ENCODE measurements at regions not wholly inside any gene's neighbourhood (a gene's known extent, or its start where the extent isn't known, plus 50 kb on each side); places are given as distances from the start of the nearest gene placed in this dataset.
"Not testable (repeated sequence)": the region's sequence is repeated elsewhere in the genome, so short reads cannot be mapped to it uniquely, and the experiment has no call there.

GRCh38 chr5:8528106-8528505 is 659.2 kb downstream of the MTRR start:
- DNase-seq (ENCODE audit: low read depth in 2 of 3, low spot score in 2 of 3): no peak

GRCh38 chr5:8538821-8539220 is 669.9 kb downstream of the MTRR start:
- DNase-seq (ENCODE audit: low read depth in 2 of 3, low spot score in 2 of 3): no peak

GRCh38 chr5:8540317-8540716 is 671.4 kb downstream of the MTRR start:
- no peak for DNase-seq (ENCODE audit: low read depth in 2 of 3, low spot score in 2 of 3)

GRCh38 chr5:8550921-8551320 is 682.0 kb downstream of the MTRR start:
- no peak for DNase-seq (ENCODE audit: low read depth in 2 of 3, low spot score in 2 of 3)

DNA sequence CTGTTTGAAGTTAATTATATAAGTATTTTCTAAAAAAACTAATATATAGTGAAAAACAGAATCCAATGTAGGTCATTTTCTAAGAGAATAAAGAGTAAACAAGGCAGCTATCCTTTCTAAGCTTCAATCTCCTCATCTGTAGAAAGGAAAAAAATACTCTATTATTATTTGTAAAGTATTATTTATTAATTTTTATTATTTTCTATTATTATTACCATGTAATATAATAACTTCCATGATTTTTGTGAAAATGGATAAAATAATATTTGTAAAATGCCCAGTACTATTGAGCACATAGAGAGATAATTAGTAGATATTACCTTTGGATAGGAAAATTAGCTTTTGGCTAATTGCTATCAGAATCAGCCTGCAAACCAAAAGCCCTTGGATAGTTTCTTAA is 684.4 kb downstream of the MTRR start:
- DNase-seq (ENCODE audit: low read depth in 2 of 3, low spot score in 2 of 3): no peak

DNA sequence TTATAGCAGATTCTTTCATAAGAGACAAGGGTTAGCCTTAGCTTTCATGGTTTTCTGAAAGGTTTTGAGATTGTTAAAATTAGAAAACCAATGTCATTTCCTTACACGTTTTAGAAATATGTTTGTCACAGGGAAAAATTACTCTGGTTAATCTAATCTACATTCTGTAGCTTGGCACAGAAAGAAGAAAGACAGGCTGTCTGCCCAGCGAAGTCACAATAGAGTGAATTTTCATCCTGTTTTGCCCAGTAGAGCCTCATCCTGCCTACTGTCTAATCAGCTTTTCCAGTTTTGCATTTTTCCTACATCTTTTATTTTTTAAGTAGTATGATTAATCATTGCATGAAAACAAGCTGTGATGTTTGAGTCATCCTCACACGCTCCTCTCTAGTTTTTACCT is 688.8 kb downstream of the MTRR start:
- DNase-seq (ENCODE audit: low read depth in 2 of 3, low spot score in 2 of 3): no peak

DNA sequence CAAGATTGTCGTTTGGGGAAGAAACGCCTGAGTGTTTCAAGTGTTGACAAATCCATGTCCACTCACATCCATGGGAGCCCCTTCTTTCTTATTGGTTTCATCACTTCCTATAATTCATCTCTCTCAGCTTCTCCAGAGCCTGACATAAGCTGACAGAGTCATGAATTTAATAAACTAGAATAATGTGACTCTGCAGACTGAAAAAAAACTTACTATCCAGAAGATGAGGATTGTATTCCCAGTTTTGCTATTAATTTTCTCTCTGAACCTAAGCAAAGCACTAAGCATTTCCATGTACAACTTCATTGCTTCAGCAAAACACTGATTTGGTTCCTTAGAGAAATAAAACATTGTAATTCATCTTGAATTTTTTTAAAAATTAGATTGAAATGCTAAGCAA is 691.8 kb downstream of the MTRR start:
- no peak for DNase-seq (ENCODE audit: low read depth in 2 of 3, low spot score in 2 of 3)

DNA sequence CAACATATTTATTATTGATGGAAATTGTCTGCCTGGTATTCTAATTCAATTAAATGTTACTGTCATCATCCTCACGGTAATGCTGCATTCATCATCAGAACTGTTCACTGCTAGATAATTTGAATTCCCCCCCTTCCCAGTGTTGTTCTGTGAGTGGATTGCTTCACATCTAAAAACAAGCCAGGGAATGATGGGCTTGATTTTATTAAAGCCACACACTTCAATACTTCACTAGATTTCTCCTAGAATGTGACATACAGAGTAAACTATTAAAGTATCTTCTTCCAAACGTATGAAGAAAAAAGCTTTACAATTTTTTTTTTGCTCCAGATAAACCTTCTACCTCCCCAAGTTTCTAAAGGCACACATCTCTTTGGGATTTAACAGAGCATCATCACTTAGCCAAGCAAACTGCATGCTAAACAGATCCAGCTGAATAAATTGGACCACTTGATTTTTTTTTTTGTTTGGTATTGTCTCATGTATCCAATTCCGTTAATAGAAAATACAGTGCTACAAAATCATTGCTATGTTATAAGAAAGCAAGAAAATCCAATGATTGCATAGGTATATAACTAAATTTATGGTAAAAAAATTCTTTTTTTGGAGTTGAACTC is 692.4 kb downstream of the MTRR start:
- no peak for DNase-seq (ENCODE audit: low read depth in 2 of 3, low spot score in 2 of 3)

- DNase-seq (ENCODE audit: low read depth in 2 of 3, low spot score in 2 of 3): no peak
Observed at GRCh38 chr5:8561854-8562253, 692.9 kb downstream of the MTRR start.

DNA sequence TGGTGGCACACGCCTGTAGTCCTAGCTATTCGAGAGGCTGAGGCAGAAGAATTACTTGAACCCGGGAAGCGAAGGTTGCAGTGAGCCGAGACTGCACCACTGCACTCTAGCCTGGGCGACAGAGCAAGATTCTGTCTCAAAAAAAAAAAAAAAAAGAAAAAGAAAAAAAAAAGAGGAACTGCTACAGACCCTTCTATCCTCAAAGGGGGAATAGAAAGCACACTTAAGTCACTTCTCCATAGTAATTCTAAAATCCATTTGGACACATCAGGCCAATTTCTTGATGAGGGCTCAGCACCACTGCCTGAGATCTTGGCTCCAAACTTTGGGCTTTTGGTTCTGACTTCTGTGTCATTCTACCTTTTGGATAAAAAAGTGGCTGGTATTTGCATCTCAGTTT is 694.6 kb downstream of the MTRR start:
- not testable (repeated sequence) for DNase-seq (ENCODE audit: low read depth in 2 of 3, low spot score in 2 of 3)

GRCh38 chr5:8568858-8569257 is 699.9 kb downstream of the MTRR start:
- DNase-seq (ENCODE audit: low read depth in 2 of 3, low spot score in 2 of 3): no peak

GRCh38 chr5:8570528-8570927 is 701.6 kb downstream of the MTRR start:
- no peak for DNase-seq (ENCODE audit: low read depth in 2 of 3, low spot score in 2 of 3)

DNA sequence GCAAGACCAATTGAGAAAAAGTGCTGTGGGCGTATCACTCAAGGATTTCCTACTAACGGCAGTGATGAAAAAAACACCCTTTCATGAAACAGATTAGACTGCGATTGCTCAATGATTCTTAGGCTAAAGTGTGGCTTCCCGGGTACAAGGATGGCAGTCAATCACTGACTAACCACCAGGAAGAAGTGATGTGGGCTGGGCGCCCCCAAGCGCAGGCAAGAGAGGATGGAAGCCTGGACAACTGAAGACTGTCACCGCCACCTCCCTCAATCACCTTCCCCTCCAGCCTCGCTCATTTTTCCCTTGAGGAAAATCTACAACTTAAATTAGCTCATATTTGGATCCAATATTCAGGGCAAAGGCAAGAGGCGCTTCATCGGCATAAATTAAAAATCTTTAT is 707.2 kb downstream of the MTRR start:
- DNase-seq (ENCODE audit: low read depth in 2 of 3, low spot score in 2 of 3): no peak

DNA sequence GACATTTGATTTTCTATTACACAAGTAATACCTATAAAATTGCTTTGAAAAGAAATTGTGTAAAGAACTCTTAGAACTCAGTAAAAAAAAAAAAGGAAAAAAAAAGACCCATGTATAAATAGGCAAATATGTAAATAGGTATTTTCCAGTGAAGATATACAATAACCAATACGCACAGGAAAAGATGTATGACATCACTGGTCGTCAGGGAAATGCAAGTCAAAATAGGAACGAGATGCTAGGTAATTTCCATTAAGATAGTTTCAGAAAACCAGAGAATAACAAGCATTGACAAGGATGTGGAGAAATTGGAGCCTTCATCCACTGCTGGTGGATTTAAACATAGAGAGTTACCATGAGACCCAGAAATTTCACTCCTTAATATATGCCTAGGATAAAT is 708.8 kb downstream of the MTRR start:
- DNase-seq (ENCODE audit: low read depth in 2 of 3, low spot score in 2 of 3): no peak

GRCh38 chr5:8580298-8580697 is 711.4 kb downstream of the MTRR start:
- no peak for DNase-seq (ENCODE audit: low read depth in 2 of 3, low spot score in 2 of 3)

GRCh38 chr5:8581047-8581446 is 712.1 kb downstream of the MTRR start:
- no peak for DNase-seq (ENCODE audit: low read depth in 2 of 3, low spot score in 2 of 3)

- no peak for DNase-seq (ENCODE audit: low read depth in 2 of 3, low spot score in 2 of 3)
Observed at GRCh38 chr5:8585230-8586018, 716.5 kb downstream of the MTRR start.

DNA sequence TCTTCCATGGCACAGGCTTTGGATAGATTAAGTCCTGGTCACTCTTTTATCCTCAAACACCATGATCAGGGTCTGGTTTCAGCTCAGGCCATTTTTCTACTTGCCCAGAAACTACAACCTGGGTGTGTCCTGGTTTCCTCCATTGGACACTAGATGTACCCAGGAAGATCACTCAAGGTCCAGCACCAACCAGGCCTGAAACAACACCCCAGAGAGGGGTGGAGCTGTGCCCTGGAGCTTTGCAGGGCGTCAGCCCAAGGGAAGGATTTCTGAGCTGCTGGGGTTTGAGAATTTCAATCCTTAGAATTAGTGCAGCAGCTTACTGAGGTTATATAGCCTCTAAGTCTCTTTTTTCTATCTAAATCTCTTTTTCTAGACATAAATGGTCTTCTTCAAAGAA is 722.0 kb downstream of the MTRR start:
- DNase-seq (ENCODE audit: low read depth in 2 of 3, low spot score in 2 of 3): no peak

DNA sequence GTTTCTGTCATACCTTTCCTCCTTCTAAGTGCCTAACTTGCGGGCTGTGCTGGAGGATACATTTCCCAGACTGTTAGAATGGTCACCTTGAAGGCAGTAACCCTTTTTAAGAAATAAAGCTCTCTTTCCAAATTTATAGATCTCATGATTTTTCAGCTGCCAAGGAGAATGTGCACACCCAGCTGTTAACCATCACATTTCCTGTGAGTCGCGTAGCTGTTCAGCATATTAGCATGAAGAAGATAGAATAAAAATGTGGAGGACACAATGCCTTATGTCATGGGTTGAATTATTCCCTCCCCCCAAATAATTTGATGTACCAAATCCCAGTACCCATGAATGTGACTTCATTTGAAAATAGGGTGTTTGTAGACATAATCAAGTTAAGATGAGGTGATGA is 729.4 kb downstream of the MTRR start:
- no peak for DNase-seq (ENCODE audit: low read depth in 2 of 3, low spot score in 2 of 3)

- no peak for DNase-seq (ENCODE audit: low read depth in 2 of 3, low spot score in 2 of 3)
Observed at GRCh38 chr5:8598996-8599395, 730.0 kb downstream of the MTRR start.

DNA sequence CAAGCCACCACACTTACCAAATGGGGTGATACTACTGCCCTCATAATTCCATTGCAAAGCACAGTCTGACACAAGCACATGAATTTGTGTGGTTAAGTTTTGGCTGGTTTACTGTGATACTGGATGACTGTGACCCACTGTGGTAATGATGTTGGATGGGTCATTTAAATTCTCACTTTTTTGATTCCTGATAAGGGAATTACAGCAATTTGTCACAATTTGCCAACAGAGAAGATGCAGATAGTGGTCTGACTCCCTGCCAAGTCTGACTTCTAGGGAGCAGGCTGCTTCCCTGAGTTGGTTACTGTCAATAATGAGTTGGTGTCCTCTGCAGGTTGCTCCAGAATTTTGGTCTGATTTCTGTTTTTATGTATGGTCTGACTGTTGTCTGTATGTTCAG is 731.9 kb downstream of the MTRR start:
- DNase-seq (ENCODE audit: low read depth in 2 of 3, low spot score in 2 of 3): no peak

DNA sequence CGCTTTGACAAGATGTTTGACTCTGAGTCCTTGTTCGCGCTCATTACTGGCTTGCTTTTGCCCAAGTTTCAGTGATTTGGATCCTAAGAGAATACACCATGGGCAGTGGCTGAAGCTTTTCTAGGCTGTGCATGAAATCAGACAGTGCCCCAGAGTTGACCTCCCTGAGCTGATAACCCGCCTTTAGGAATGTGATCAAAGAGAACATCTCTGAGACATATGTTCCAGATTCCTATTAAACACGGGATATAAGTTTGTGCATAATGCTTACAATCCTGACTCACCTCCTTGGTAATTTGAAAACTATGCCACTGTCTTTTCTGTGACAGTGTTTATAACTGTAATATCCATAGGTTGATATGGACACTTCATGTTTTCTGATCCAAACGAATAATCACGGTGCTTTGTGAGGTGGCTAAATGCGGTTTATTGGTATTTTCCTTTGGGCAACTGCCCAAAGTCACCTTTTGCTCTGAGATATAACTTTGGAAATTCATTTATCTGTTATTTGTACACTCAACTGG is 732.9 kb downstream of the MTRR start:
- no peak for DNase-seq (ENCODE audit: low read depth in 2 of 3, low spot score in 2 of 3)

DNA sequence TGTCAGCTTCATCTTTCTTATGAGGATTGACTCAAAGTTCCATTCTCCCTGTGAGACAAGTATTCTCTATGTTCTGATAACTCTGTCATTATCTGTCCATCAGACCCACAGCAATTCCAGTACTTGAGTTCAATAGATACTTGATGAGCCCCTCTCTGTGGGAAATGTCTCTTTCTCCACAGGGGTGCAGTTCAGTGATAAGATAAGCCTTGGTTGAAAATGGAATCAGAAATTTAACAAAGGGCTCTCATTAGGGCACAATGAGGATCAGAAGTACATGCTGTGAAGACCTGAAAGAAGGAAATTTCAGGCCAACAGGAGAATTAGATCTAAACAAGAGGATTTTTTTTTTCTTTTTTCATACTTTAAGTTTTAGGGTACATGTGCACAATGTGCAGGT is 737.3 kb downstream of the MTRR start:
- no peak for DNase-seq (ENCODE audit: low read depth in 2 of 3, low spot score in 2 of 3)
